Stimulated activated CD4-positive, alpha-beta T cell treated with anti-CD3 and anti-CD28 coated beads, Interleukin-12 subunit alpha, Interleukin-12 subunit beta, amount 100 ng/mL, for 48 hours (primary cell): ENCODE measurements at regions not wholly inside any gene's neighbourhood (a gene's known extent, or its start where the extent isn't known, plus 50 kb on each side); places are given as distances from the start of the nearest gene placed in this dataset.
"Not testable (repeated sequence)": the region's sequence is repeated elsewhere in the genome, so short reads cannot be mapped to it uniquely, and the experiment has no call there.

Experiments
- DNase-seq, 3 donors: peaks; one replicate each; pipeline ENCODE4 v3.0.0-alpha.2; 2020; ENCODE audit warnings: low read depth in 2 of 3, low spot score in 1 of 3

GRCh38 chr4:128688846-128689437 lies 120.6 kb upstream of the JADE1 start:
- no peak for DNase-seq

GRCh38 chr4:128688033-128688721 lies 121.3 kb upstream of the JADE1 start:
- DNase-seq: no peak

GRCh38 chr4:128686810-128687209 lies 122.7 kb upstream of the JADE1 start:
- DNase-seq: no peak

- DNase-seq: no peak
Observed at GRCh38 chr4:128686032-128686465, 123.5 kb upstream of the JADE1 start.

- DNase-seq: no peak
Observed at GRCh38 chr4:128684016-128684415, 125.5 kb upstream of the JADE1 start.

- DNase-seq: no peak
Observed at GRCh38 chr4:128682942-128683666, 126.4 kb upstream of the JADE1 start.

GRCh38 chr4:128676095-128676494 lies 133.4 kb upstream of the JADE1 start:
- DNase-seq: no peak

- DNase-seq: no peak
Observed at GRCh38 chr4:128675083-128675482, 134.4 kb upstream of the JADE1 start.

- DNase-seq: not testable (repeated sequence)
Observed at GRCh38 chr4:128673159-128673558, 136.3 kb upstream of the JADE1 start.

- not testable (repeated sequence) for DNase-seq
Observed at GRCh38 chr4:128672596-128672995, 136.9 kb upstream of the JADE1 start.

GRCh38 chr4:128670513-128670912 lies 139.0 kb upstream of the JADE1 start:
- no peak for DNase-seq

GRCh38 chr4:128668566-128668965 lies 140.9 kb upstream of the JADE1 start:
- no peak for DNase-seq

- no peak for DNase-seq
Observed at GRCh38 chr4:128665514-128665913, 144.0 kb upstream of the JADE1 start.

GRCh38 chr4:128663325-128663724 lies 146.2 kb upstream of the JADE1 start:
- DNase-seq: no peak

GRCh38 chr4:128661479-128661878 lies 148.0 kb upstream of the JADE1 start:
- DNase-seq: no peak

GRCh38 chr4:128660361-128661215 lies 148.9 kb upstream of the JADE1 start:
- no peak for DNase-seq

GRCh38 chr4:128658214-128658631 lies 151.3 kb upstream of the JADE1 start:
- DNase-seq: no peak

GRCh38 chr4:128657638-128658037 lies 151.9 kb upstream of the JADE1 start:
- no peak for DNase-seq

- DNase-seq: no peak
Observed at GRCh38 chr4:128654465-128654864, 155.0 kb upstream of the JADE1 start.

GRCh38 chr4:128653527-128654444 lies 155.7 kb upstream of the JADE1 start:
- DNase-seq: no peak
